22Rv1 (cell line): ENCODE measurements at regions not wholly inside any gene's neighbourhood (a gene's known extent, or its start where the extent isn't known, plus 50 kb on each side); places are given as distances from the start of the nearest gene placed in this dataset.

Experiments used
- ZFX ChIP-seq: fragments of 450-650 bp; IDR thresholded peaks from 2 replicates; pipeline ENCODE4 v1.6.1; 2017; ENCODE audit warnings: antibody characterized with exemption, borderline replicate concordance
- TF ChIP-seq, protein P1 (sequence below): fragments of 450-650 bp; IDR thresholded peaks from 2 replicates; pipeline ENCODE4 v1.5.1; 2017; ENCODE audit warnings: mild to moderate bottlenecking

DNA sequence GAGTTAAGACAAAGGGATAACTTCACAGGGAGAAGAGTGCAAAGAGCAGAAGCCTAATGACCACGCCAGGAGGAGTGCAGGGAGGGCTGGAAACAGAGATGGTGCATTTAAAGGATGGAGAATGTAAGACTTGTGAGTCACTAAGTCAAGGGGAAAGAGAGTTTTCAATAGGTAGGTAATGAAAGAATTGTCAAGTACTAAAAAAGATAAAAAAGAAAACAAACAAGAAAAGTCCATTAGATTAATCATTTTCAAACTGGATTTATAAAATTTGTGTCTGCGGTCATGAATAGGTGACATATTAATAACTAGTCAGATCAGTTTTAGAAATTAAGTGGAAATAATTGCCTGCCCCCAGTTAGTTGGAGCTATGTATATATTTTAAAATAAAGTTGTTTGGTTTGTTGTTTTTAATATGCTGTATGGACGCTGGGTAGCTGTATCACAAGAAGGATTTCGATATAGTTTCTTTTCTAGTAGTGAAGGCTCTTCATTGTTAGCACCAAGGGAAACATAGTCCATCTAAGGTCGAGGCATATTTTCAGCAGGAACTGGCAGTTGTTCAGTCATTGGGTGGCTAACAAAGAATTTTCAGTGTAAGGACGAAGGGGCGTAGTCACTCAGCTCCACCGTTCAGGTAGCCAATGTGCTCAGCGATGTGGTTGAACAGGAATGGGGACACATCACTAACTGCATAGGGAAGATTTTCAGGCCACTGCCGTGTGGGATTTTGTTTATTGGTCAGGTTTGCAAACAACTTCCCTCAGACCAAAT, 203.0 kb downstream of the TGFB2 start:
- TF ChIP-seq, protein P1, sequence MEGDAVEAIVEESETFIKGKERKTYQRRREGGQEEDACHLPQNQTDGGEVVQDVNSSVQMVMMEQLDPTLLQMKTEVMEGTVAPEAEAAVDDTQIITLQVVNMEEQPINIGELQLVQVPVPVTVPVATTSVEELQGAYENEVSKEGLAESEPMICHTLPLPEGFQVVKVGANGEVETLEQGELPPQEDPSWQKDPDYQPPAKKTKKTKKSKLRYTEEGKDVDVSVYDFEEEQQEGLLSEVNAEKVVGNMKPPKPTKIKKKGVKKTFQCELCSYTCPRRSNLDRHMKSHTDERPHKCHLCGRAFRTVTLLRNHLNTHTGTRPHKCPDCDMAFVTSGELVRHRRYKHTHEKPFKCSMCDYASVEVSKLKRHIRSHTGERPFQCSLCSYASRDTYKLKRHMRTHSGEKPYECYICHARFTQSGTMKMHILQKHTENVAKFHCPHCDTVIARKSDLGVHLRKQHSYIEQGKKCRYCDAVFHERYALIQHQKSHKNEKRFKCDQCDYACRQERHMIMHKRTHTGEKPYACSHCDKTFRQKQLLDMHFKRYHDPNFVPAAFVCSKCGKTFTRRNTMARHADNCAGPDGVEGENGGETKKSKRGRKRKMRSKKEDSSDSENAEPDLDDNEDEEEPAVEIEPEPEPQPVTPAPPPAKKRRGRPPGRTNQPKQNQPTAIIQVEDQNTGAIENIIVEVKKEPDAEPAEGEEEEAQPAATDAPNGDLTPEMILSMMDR: no peak
- no peak for TF ChIP-seq ZFX
